ENCODE measurements at regions not wholly inside any gene's neighbourhood (a gene's known extent, or its start where the extent isn't known, plus 50 kb on each side); places are given as distances from the start of the nearest gene placed in this dataset.

DNA sequence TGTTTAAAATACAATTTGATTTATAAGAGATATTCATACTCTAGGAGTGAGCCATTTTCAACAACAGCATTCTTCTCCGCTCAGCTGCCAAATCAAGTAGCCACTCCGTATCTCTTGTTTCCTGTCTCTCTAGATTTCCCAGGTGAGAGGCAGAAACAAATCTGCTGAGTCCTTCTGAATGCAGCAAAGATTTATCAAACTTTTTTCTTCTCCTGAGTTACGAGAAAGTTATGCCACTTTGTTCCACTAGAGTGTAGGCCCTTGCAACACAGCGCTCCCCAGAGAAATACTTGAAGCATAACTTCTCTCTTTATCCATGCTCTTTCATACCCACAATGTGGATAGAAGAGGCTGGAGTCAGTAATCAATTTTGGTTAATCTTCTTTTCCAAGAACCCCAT lies 1960.8 kb downstream of the OLFM4 start:
- TF ChIP-seq, protein P1, sequence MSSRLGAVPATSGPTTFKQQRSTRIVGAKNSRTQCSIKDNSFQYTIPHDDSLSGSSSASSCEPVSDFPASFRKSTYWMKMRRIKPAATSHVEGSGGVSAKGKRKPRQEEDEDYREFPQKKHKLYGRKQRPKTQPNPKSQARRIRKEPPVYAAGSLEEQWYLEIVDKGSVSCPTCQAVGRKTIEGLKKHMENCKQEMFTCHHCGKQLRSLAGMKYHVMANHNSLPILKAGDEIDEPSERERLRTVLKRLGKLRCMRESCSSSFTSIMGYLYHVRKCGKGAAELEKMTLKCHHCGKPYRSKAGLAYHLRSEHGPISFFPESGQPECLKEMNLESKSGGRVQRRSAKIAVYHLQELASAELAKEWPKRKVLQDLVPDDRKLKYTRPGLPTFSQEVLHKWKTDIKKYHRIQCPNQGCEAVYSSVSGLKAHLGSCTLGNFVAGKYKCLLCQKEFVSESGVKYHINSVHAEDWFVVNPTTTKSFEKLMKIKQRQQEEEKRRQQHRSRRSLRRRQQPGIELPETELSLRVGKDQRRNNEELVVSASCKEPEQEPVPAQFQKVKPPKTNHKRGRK (CRISPR knock-in tag; IDR thresholded peaks at IDR 0.05; ENCODE audit: borderline replicate concordance), result no peak
- TF ChIP-seq, protein P2, sequence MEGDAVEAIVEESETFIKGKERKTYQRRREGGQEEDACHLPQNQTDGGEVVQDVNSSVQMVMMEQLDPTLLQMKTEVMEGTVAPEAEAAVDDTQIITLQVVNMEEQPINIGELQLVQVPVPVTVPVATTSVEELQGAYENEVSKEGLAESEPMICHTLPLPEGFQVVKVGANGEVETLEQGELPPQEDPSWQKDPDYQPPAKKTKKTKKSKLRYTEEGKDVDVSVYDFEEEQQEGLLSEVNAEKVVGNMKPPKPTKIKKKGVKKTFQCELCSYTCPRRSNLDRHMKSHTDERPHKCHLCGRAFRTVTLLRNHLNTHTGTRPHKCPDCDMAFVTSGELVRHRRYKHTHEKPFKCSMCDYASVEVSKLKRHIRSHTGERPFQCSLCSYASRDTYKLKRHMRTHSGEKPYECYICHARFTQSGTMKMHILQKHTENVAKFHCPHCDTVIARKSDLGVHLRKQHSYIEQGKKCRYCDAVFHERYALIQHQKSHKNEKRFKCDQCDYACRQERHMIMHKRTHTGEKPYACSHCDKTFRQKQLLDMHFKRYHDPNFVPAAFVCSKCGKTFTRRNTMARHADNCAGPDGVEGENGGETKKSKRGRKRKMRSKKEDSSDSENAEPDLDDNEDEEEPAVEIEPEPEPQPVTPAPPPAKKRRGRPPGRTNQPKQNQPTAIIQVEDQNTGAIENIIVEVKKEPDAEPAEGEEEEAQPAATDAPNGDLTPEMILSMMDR (IDR thresholded peaks at IDR 0.05), result no peak
- TF ChIP-seq ZNF263 (CRISPR knock-in tag; IDR thresholded peaks at IDR 0.05; ENCODE audit: low read depth) (no peak), ZNF317 (CRISPR knock-in tag; IDR thresholded peaks at IDR 0.05; ENCODE audit: borderline replicate concordance, low read depth) (no peak), ZNF121 (CRISPR knock-in tag; IDR thresholded peaks at IDR 0.05) (no peak), TEAD4 (CRISPR knock-in tag; IDR thresholded peaks at IDR 0.05) (no peak)
